ENCODE measurements at regions not wholly inside any gene's neighbourhood (a gene's known extent, or its start where the extent isn't known, plus 50 kb on each side); places are given as distances from the start of the nearest gene placed in this dataset.

GRCh38 chr12:97097734-97098133 is 190.7 kb downstream of the NEDD1 start:
- DNase-seq, result no peak

- DNase-seq, result no peak
Observed at GRCh38 chr12:97109441-97109840, 202.4 kb downstream of the NEDD1 start.

GRCh38 chr12:97112136-97112535 is 205.1 kb downstream of the NEDD1 start:
- DNase-seq, result no peak

GRCh38 chr12:97118796-97119375 is 211.8 kb downstream of the NEDD1 start:
- DNase-seq, result no peak

GRCh38 chr12:97127061-97127460 is 220.0 kb downstream of the NEDD1 start:
- DNase-seq, result no peak

- no peak for DNase-seq
Observed at GRCh38 chr12:97131220-97131981, 224.3 kb downstream of the NEDD1 start.

- DNase-seq, result no peak
Observed at GRCh38 chr12:97132270-97132669, 225.2 kb downstream of the NEDD1 start.

GRCh38 chr12:97134495-97134894 is 227.4 kb downstream of the NEDD1 start:
- DNase-seq, result no peak

GRCh38 chr12:97140355-97140754 is 233.3 kb downstream of the NEDD1 start:
- no peak for DNase-seq

- no peak for DNase-seq
Observed at GRCh38 chr12:97142737-97143410, 235.8 kb downstream of the NEDD1 start.

- peak; percentile 8 for DNase-seq
Observed at GRCh38 chr12:97148941-97149559, 242.0 kb downstream of the NEDD1 start.

- DNase-seq, result no peak
Observed at GRCh38 chr12:97151481-97151880, 244.4 kb downstream of the NEDD1 start.

- no peak for DNase-seq
Observed at GRCh38 chr12:97159377-97159776, 252.3 kb downstream of the NEDD1 start.

- DNase-seq, result no peak
Observed at GRCh38 chr12:97160277-97160676, 253.2 kb downstream of the NEDD1 start.

GRCh38 chr12:97162173-97162572 is 255.1 kb downstream of the NEDD1 start:
- no peak for DNase-seq

GRCh38 chr12:97164936-97165335 is 257.9 kb downstream of the NEDD1 start:
- no peak for DNase-seq

- no peak for DNase-seq
Observed at GRCh38 chr12:97167598-97167997, 260.5 kb downstream of the NEDD1 start.

GRCh38 chr12:97168804-97169203 is 261.7 kb downstream of the NEDD1 start:
- no peak for DNase-seq

- no peak for DNase-seq
Observed at GRCh38 chr12:97169889-97170567, 263.0 kb downstream of the NEDD1 start.

GRCh38 chr12:97173688-97174410 is 266.8 kb downstream of the NEDD1 start:
- no peak for DNase-seq

- peak; percentile 1 for DNase-seq
Observed at GRCh38 chr12:97177481-97177880, 270.4 kb downstream of the NEDD1 start.

GRCh38 chr12:97181571-97182265 is 274.7 kb downstream of the NEDD1 start:
- DNase-seq, result no peak
